Dendritic cell treated with granulocyte-macrophage colony-stimulating factor and Interleukin-4, amounts not matched to agents 40 ng/mL and 50 ng/mL, for 4 days (primary cell): ENCODE measurements at regions not wholly inside any gene's neighbourhood (a gene's known extent, or its start where the extent isn't known, plus 50 kb on each side); places are given as distances from the start of the nearest gene placed in this dataset.
"Not testable (repeated sequence)": the region's sequence is repeated elsewhere in the genome, so short reads cannot be mapped to it uniquely, and the experiment has no call there.

ENCODE experiments used
- H3K27ac Mint-ChIP-seq: one replicate; pipeline ENCODE4 v1.8.0; 2022; ENCODE audit warnings: mild to moderate bottlenecking, mixed read lengths
- H3K27me3 Mint-ChIP-seq: one replicate; pipeline ENCODE4 v1.8.0; 2022; ENCODE audit warnings: mild to moderate bottlenecking, mixed read lengths
- H3K36me3 Mint-ChIP-seq: one replicate; pipeline ENCODE4 v1.8.0; 2022; ENCODE audit warnings: low read depth, mixed read lengths
- H3K4me1 Mint-ChIP-seq: one replicate; pipeline ENCODE4 v1.8.0; 2022; ENCODE audit warnings: low read depth, mixed read lengths
- H3K4me3 Mint-ChIP-seq: one replicate; pipeline ENCODE4 v1.8.0; 2022; ENCODE audit warnings: mild to moderate bottlenecking, moderate library complexity, mixed read lengths
- H3K9me3 Mint-ChIP-seq: one replicate; pipeline ENCODE4 v1.8.0; 2022; ENCODE audit warnings: mixed read lengths
- intact Hi-C: fragments of 100-400 bp; cut with micrococcal nuclease; formaldehyde crosslinking; loops from one replicate; pipeline ENCODE4 v1.15.0; 2022

DNA sequence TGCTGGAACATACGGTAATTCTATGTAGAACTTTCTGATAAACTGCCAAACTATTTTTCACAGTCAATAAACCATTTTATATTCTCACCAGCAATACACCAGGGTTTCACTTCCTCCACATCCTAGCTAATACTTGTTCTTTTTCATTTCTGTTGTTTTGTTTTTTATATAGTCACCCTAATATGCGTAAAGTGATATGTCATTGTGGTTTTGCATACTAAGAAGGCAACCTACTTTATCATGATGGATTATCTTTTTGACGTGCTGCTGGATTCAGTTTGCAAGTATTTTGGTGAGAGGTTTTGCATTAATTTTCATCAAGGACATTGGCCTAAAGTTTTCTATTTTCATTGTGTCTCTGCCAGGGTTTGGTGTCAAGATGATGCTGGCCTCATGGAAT lies 1384.1 kb downstream of the UQCRFS1 start:
- intact Hi-C loops, result no loop called here
- Mint-ChIP-seq H3K9me3 (peaks cover 40% of the 10 kb centered on the region), H3K36me3 (no peaks in the 10 kb centered on the region), H3K4me3 (no peak overlapping the region), H3K4me1 (no peaks in the 10 kb centered on the region), H3K27me3 (no peaks in the 10 kb centered on the region), H3K27ac (no peak overlapping the region)

DNA sequence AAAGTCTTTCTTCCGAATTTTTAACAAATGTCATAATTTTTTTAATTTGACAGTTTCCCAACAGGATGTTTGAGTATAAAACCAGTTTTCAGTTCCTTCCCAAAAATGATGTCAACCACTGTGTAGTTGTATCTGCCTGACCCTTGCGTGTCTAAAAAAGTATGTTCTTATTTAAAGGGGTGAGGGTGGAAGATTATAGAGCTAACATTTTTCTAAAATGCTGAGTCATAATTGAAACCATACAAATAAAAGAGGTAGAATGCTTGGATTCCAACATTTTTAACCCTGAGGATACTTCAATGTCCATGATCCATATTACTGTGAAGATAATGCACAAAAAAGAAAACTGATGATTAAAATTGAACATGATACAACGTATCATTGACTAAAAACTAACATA lies 1388.8 kb downstream of the UQCRFS1 start:
- Mint-ChIP-seq H3K27ac (no peak overlapping the region), H3K36me3 (no peaks in the 10 kb centered on the region), H3K4me1 (no peaks in the 10 kb centered on the region), H3K9me3 (peaks cover 46% of the 10 kb centered on the region), H3K27me3 (no peaks in the 10 kb centered on the region), H3K4me3 (no peak overlapping the region)
- intact Hi-C loops, result no loop called here

DNA sequence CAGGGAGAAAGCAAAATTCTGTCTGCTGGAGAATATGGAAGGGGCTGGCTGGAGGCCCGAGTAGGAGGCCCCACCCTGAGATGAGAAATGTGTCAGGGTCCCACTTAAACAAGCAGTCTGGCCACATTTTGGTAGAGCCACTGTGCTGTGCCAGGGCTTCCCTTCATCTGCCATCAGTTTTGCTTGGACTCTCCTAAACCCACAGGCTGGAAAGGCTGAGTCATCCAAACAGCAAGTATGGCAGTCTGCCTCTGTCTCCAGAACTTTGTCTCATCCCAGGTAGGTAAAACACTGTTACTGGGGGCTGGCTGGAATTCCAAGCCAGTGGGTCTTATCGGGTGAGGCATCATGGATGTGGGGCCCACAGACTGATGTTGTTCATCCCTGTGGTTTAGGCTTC lies 1390.6 kb downstream of the UQCRFS1 start:
- no peaks in the 10 kb centered on the region for H3K36me3 Mint-ChIP-seq
- peaks cover 55% of the 10 kb centered on the region for H3K9me3 Mint-ChIP-seq
- no peaks in the 10 kb centered on the region for H3K4me1 Mint-ChIP-seq
- intact Hi-C loops, result no loop called here
- no peak overlapping the region for H3K4me3 Mint-ChIP-seq
- no peaks in the 10 kb centered on the region for H3K27me3 Mint-ChIP-seq
- H3K27ac Mint-ChIP-seq, result no peak overlapping the region

DNA sequence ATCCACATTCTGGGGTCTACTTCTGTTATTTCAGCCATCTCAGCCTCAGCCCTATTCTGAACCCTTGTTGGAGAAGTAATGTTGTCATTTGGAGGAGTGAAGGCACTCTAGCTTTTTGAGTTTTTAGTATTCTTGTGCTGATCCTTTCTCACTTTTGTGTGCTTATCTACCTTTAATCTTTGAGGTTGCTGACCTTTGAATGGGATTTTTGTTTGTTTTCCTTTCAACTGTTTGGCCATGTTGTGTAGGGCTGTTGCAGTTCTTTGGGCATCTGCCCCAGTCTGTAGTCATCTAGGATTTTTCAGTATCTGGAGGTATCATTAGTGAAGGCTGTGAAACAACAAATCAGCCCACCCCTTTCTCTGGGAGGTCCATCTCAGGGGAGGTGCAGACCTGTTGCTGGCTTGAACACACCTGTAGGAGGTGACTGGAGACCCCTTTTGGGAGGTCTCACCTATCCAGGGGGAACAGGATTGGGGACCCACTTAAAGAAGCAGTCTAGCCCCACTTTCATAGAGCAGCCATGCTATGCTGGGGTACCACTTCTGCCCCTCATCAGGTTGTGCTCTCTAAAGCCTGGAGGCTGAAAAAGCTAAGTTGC lies 1391.4 kb downstream of the UQCRFS1 start:
- intact Hi-C loops, result no loop called here
- H3K36me3 Mint-ChIP-seq, result no peaks in the 10 kb centered on the region
- H3K4me3 Mint-ChIP-seq, result no peak overlapping the region
- H3K4me1 Mint-ChIP-seq, result no peaks in the 10 kb centered on the region
- no peak overlapping the region for H3K27ac Mint-ChIP-seq
- no peaks in the 10 kb centered on the region for H3K27me3 Mint-ChIP-seq
- peaks cover 62% of the 10 kb centered on the region for H3K9me3 Mint-ChIP-seq

DNA sequence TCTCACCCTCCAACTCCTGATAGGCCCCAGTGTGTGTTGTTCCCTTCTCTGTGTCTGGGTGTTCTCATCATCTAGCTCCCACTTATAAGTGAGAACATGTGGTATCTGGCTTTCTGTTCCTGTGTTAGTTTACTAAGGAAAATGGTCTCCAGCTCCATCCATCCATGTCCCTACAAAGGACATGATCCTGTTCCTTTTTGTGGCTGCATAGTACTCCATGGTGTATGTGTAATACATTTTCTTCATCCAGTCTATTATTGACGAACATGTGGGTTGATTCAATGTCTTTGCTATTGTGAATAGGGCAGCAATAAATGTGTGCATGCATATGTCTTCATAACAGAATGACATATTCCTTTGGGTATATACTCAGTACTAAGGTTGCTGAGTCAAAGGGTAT lies 1397.0 kb downstream of the UQCRFS1 start:
- intact Hi-C loops, result no loop called here
- Mint-ChIP-seq H3K27ac (no peak overlapping the region), H3K36me3 (no peaks in the 10 kb centered on the region), H3K4me1 (no peaks in the 10 kb centered on the region), H3K4me3 (no peak overlapping the region), H3K27me3 (no peaks in the 10 kb centered on the region), H3K9me3 (peaks cover 69% of the 10 kb centered on the region)

DNA sequence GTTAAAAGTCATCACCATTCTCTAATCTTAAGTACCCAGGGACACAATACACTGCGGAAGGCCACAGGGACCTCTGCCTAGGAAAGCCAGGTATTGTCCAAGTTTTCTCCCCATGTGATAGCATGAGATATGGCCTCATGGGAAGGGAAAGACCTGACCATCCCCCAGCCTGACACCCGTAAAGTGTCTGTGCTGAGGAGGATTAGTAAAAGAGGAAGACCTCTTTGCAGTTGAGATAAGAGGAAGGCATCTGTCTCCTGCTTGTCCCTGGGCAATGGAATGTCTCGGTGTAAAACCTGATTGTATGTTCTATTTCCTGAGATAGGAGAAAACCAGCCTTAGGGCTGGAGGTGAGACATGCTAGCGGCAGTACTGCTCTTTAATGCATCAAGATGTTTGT lies 1398.1 kb downstream of the UQCRFS1 start:
- H3K27ac Mint-ChIP-seq, intact Hi-C loops, H3K36me3 Mint-ChIP-seq, H3K27me3 Mint-ChIP-seq, H3K4me1 Mint-ChIP-seq, H3K4me3 Mint-ChIP-seq: not testable (repeated sequence)
- peaks cover 64% of the 10 kb centered on the region for H3K9me3 Mint-ChIP-seq

DNA sequence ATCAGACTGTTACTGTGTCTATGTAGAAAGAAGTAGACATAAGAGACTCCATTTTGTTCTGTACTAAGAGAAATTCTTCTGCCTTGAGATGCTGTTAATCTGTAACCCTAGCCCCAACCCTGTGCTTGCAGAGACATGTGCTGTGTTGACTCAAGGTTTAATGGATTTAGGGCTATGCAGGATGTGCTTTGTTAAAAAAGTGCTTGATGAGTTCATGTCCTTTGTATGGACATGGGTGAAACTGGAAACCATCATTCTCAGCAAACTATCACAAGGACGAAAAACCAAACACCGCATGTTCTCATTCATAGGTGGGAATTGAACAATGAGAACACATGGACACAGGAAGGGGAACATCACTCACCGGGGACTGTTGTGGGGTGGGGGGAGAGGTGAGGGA lies 1398.7 kb downstream of the UQCRFS1 start:
- peaks cover 64% of the 10 kb centered on the region for H3K9me3 Mint-ChIP-seq
- H3K27me3 Mint-ChIP-seq, H3K4me1 Mint-ChIP-seq, H3K4me3 Mint-ChIP-seq, H3K36me3 Mint-ChIP-seq, H3K27ac Mint-ChIP-seq, intact Hi-C loops: not testable (repeated sequence)

DNA sequence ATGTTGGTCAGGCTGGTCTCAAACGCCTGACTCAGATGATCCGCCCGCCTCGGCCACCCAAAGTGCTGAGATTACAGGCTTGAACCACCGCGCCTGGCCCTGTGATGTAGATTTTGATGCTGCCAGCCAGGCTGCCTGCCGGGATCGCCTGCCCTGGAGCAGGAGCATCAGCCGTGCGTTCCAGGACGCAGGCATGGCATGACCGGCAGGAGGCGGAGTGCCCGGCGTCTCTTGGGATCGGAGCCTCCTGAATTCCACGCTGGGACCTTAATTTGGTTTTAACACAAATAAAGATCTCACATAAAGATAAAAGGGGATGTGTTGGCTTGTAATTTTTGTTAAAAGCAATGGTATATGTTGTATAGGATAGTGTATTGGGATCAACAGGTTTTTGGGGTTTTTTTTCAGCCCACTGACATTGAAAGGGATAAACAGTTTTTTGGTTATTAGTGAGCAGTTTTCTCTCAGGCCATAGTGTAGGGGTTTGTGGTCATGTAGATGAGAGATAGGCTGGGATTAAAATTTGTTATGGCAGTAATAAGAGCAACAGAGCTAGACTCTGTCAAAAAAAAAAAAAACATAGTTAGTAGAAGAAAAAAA lies 1406.4 kb downstream of the UQCRFS1 start:
- peaks cover 43% of the 10 kb centered on the region for H3K36me3 Mint-ChIP-seq
- no peak overlapping the region for H3K27ac Mint-ChIP-seq
- H3K4me3 Mint-ChIP-seq, result no peak overlapping the region
- H3K4me1 Mint-ChIP-seq, result no peaks in the 10 kb centered on the region
- H3K9me3 Mint-ChIP-seq, result peaks cover 69% of the 10 kb centered on the region
- H3K27me3 Mint-ChIP-seq, result no peaks in the 10 kb centered on the region
- intact Hi-C loops, result no loop called here

DNA sequence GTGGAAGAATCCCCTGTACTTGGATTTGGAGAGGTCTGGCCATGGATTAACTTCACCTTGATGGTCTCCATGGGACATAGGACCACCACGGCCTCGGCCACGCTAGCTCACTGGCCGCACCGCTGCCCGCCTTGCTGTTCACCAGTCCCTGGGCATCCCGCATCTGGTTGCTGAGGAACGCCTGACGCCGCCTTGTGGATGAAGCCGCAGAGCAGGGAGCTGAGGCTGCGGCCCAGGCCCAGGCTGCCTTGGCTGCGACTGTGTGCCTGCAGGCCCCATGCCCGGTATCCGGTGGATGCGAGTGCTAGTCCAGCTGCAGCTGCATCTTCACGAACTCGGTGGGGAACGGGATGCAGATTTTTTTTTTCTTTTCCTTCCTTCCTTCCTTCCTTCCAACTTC lies 1407.1 kb downstream of the UQCRFS1 start:
- peaks cover 49% of the 10 kb centered on the region for H3K36me3 Mint-ChIP-seq
- peaks cover 73% of the 10 kb centered on the region for H3K9me3 Mint-ChIP-seq
- intact Hi-C loops, result no loop called here
- no peak overlapping the region for H3K4me3 Mint-ChIP-seq
- no peak overlapping the region for H3K27ac Mint-ChIP-seq
- H3K4me1 Mint-ChIP-seq, result no peaks in the 10 kb centered on the region
- no peaks in the 10 kb centered on the region for H3K27me3 Mint-ChIP-seq

DNA sequence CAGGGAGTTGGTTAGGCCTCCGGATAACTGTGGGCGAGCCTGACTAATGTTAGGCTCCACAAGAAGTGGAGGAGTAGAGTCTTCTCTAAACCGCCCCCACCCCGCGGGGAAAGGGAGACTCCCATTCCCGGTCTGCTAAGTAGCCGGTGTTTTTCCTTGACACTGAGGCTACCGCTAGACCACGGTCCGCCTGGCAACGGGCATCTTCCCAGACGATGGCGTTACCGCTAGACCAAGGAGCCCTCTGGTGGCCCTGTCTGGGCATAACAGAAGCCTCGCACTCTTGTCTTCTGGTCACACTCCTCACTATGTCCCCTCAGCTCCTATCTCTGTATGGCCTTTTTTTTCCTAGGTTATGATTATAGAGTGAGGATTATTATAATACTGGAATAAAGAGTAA lies 1410.7 kb downstream of the UQCRFS1 start:
- Mint-ChIP-seq H3K9me3 (peaks cover 63% of the 10 kb centered on the region), H3K36me3 (peaks cover 80% of the 10 kb centered on the region)
- intact Hi-C loops, H3K27ac Mint-ChIP-seq, H3K4me3 Mint-ChIP-seq, H3K4me1 Mint-ChIP-seq, H3K27me3 Mint-ChIP-seq: not testable (repeated sequence)

DNA sequence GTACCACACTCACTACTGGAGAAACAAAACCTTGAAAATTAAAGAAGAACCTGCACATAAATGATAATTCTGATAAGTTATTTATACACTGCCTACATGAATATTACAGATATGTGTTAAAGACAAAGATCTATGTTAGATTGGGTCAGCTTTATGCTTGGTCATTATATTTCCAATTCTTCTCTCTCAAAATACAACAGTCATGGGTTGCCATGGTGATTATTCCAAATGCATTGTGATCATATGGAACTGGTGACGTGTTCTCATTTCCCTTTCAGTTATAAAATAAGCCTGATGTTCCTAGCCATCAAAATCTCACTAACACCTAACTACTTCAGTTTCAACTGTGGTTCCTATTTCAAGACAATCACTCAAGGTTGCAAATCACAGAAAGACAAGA lies 1416.4 kb downstream of the UQCRFS1 start:
- H3K4me1 Mint-ChIP-seq, result peaks cover 25% of the 10 kb centered on the region
- H3K27ac Mint-ChIP-seq, result no peak overlapping the region
- H3K36me3 Mint-ChIP-seq, result peaks cover 58% of the 10 kb centered on the region
- H3K4me3 Mint-ChIP-seq, result no peak overlapping the region
- H3K27me3 Mint-ChIP-seq, result no peaks in the 10 kb centered on the region
- intact Hi-C loops, result no loop called here
- peaks cover 13% of the 10 kb centered on the region for H3K9me3 Mint-ChIP-seq

DNA sequence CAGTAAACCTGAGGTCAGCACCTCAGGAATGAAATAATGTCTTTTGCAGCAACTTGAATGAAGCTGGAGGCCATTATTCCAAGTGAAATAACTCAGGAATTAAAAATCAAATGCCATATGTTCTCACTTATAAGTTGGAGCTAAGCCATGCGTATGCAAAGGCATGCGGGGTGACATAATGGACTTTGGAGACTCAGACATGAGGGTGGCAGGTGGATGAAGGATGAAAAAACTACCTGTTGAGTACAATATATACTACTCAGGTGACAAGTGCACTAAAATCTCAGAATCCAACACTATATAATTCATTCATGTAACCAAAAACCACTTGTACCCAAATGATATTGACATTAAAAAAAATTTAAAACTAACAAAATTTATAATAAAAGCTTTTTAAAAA lies 1416.9 kb downstream of the UQCRFS1 start:
- Mint-ChIP-seq H3K27ac (no peak overlapping the region), H3K36me3 (peaks cover 55% of the 10 kb centered on the region), H3K4me3 (no peak overlapping the region), H3K27me3 (no peaks in the 10 kb centered on the region), H3K9me3 (peaks cover 9% of the 10 kb centered on the region), H3K4me1 (peaks cover 25% of the 10 kb centered on the region)
- intact Hi-C loops, result no loop called here

DNA sequence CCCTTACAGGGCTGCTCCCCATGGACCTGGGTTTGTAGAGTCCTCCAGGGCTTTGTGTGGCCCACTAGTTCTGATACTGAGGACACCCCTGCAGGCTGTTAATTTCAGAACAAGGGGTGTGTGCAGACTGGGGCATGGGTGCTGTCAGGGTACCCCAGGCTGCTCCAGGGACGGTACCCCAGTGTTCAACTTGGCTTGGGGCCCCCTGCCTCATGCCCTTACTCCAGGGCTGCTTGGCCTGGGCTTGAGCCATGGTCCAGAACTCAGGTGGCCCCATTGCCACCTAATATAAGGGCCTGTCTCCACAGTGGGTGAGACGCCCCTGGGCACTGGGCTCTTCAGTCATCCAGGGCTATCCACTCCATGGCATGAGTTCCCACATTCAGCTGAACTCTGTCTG lies 1417.6 kb downstream of the UQCRFS1 start:
- no peak overlapping the region for H3K4me3 Mint-ChIP-seq
- H3K36me3 Mint-ChIP-seq, result peaks cover 48% of the 10 kb centered on the region
- intact Hi-C loops, result no loop called here
- H3K27ac Mint-ChIP-seq, result no peak overlapping the region
- no peaks in the 10 kb centered on the region for H3K27me3 Mint-ChIP-seq
- peaks cover 5% of the 10 kb centered on the region for H3K9me3 Mint-ChIP-seq
- H3K4me1 Mint-ChIP-seq, result peaks cover 25% of the 10 kb centered on the region

DNA sequence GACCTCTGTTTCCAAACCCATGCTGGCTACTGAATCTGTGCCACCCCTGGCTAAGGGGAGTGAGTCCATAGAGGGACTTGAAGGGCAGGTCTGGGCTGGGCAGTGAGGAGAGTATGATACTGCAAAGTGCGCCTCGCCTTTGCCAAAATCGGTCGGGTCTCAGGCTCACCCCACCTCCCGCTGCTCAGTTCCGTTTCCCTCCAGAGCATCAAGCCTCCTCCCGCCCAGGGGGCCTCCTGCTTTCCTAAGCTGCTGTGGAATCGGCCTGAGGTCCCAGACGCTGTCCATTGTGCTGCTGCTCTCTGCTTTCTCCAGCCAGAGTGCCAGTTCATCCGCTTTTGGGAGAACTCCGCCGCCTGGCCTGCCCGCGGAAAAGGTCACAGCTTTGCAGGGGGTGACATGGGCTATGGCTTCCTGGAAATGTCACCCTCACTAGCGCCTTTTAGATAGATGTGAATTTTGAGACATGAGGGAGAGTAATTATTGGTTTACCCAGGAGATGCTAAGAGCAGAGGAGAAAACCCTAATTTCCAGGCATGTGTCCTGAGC lies 1418.4 kb downstream of the UQCRFS1 start:
- H3K4me1 Mint-ChIP-seq, result peaks cover 25% of the 10 kb centered on the region
- intact Hi-C loops, result loop anchor here (5.0 kb wide), 1 partner anchor 1418 kb away; the partner anchor contains the start of gene UQCRFS1
- H3K36me3 Mint-ChIP-seq, result peaks cover 40% of the 10 kb centered on the region
- H3K4me3 Mint-ChIP-seq, result peak overlapping the region; percentile 93
- no peaks in the 10 kb centered on the region for H3K9me3 Mint-ChIP-seq
- peak overlapping the region; percentile 91 for H3K27ac Mint-ChIP-seq
- H3K27me3 Mint-ChIP-seq, result no peaks in the 10 kb centered on the region
